ENCODE measurements at regions not wholly inside any gene's neighbourhood (a gene's known extent, or its start where the extent isn't known, plus 50 kb on each side); places are given as distances from the start of the nearest gene placed in this dataset.

DNA sequence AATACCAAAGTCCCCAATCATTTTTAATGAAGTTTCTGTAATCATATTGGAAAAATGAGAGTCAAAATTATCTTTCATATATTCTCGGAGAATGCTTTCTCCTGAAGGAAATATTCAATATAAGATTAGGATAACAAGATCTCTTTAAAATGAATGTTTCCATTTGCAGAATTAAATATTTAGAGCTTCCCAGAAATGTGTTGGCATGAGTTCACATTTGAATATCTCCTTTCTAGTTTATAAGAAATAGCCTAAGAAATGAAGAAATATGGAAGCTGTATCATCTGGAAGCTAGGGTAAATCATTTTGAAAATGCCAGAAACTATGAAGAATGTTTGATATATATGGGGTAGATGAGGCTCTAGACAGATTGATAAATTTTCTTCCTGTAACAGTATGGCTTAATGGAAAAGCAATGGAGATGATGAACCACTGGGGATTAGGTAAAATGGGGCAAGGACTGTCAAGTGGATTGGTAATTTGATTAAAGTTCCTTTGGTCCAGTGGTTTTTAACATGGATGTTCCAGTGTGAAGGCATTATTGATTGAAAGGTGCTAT is 184.6 kb upstream of the ZNF804A start:
- Histone ChIP-seq H3K9me2 (ENCODE audit: insufficient read depth) (no peaks in the 10 kb centered on the region; the same call in 1 of the 2 replicates), H3K27me3 (ENCODE audit: insufficient read depth, low read length) (no peaks in the 10 kb centered on the region), H2AFZ (ENCODE audit: low read depth, low read length, poor library complexity, severe bottlenecking) (no peak overlapping the region), H3K4me2 (ENCODE audit: low read length) (no peak overlapping the region), H3K27ac (ENCODE audit: low read depth, low read length) (no peak overlapping the region), H4K20me1 (ENCODE audit: insufficient read depth) (no peaks in the 10 kb centered on the region), H3K36me3 (ENCODE audit: control insufficient read depth in 1 of 2, insufficient read depth in 2 of 2, low read length in 2 of 2) (no peaks in the 10 kb centered on the region), H3K9me3 (ENCODE audit: control insufficient read depth in 1 of 2, insufficient read depth in 1 of 2, low read depth in 1 of 2, low read length in 2 of 2) (no peaks in the 10 kb centered on the region), H3K79me2 (ENCODE audit: insufficient read depth, low read length) (no peaks in the 10 kb centered on the region), H3K4me1 (ENCODE audit: control insufficient read depth in 1 of 2, insufficient read depth in 2 of 2, low read length in 2 of 2) (no peaks in the 10 kb centered on the region), H3K4me3 (replicated peaks in 1 of 2; ENCODE audit: low read depth in 1 of 2, low read length in 2 of 2) (no peak overlapping the region), H3K9ac (ENCODE audit: low read length) (no peak overlapping the region)
- ATAC-seq (no peak), DNase-seq (ENCODE audit: low read depth, low spot score) (no peak)
- TF ChIP-seq, protein P1, sequence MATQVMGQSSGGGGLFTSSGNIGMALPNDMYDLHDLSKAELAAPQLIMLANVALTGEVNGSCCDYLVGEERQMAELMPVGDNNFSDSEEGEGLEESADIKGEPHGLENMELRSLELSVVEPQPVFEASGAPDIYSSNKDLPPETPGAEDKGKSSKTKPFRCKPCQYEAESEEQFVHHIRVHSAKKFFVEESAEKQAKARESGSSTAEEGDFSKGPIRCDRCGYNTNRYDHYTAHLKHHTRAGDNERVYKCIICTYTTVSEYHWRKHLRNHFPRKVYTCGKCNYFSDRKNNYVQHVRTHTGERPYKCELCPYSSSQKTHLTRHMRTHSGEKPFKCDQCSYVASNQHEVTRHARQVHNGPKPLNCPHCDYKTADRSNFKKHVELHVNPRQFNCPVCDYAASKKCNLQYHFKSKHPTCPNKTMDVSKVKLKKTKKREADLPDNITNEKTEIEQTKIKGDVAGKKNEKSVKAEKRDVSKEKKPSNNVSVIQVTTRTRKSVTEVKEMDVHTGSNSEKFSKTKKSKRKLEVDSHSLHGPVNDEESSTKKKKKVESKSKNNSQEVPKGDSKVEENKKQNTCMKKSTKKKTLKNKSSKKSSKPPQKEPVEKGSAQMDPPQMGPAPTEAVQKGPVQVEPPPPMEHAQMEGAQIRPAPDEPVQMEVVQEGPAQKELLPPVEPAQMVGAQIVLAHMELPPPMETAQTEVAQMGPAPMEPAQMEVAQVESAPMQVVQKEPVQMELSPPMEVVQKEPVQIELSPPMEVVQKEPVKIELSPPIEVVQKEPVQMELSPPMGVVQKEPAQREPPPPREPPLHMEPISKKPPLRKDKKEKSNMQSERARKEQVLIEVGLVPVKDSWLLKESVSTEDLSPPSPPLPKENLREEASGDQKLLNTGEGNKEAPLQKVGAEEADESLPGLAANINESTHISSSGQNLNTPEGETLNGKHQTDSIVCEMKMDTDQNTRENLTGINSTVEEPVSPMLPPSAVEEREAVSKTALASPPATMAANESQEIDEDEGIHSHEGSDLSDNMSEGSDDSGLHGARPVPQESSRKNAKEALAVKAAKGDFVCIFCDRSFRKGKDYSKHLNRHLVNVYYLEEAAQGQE (IDR thresholded peaks at IDR 0.05; ENCODE audit: low read depth), result no peak
- no peak for TF ChIP-seq TCF7L2 (IDR thresholded peaks at IDR 0.05; ENCODE audit: borderline replicate concordance, extremely low read depth, insufficient read depth, insufficient read length)
- TF ChIP-seq, protein P2, sequence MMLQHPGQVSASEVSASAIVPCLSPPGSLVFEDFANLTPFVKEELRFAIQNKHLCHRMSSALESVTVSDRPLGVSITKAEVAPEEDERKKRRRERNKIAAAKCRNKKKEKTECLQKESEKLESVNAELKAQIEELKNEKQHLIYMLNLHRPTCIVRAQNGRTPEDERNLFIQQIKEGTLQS (IDR thresholded peaks at IDR 0.05), result no peak
- no peak for TF ChIP-seq POLR2A (IDR thresholded peaks at IDR 0.05; ENCODE audit: borderline replicate concordance, extremely low read depth, insufficient read depth, insufficient read length)
- TF ChIP-seq CEBPB (IDR thresholded peaks at IDR 0.05; ENCODE audit: low read depth), result no peak
- TF ChIP-seq CBX3 (IDR thresholded peaks at IDR 0.05; ENCODE audit: low read depth), result no peak
- TF ChIP-seq, protein P3, sequence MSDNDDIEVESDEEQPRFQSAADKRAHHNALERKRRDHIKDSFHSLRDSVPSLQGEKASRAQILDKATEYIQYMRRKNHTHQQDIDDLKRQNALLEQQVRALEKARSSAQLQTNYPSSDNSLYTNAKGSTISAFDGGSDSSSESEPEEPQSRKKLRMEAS (IDR thresholded peaks at IDR 0.05), result no peak
- TF ChIP-seq YY1 (IDR thresholded peaks at IDR 0.05; ENCODE audit: extremely low read depth, insufficient replicate concordance, low read depth, low read length), result no peak
- intact Hi-C loops (cut with micrococcal nuclease), result no loop called here
- POLR2A ChIA-PET, result no interaction called here
- CTCF ChIA-PET, result no interaction called here
- no TSS peak for BruUV-seq (replicated peaks)
- RAD21 ChIA-PET (ENCODE audit: low non-redundant PET in 1 of 2, low total read pairs in 2 of 2, uncharacterized antibody in 2 of 2, unreplicated experiment in 2 of 2), result no interaction called here
